NCI-H460 (cell line): ENCODE measurements at regions not wholly inside any gene's neighbourhood (a gene's known extent, or its start where the extent isn't known, plus 50 kb on each side); places are given as distances from the start of the nearest gene placed in this dataset.

Experiments
- DNase-seq: peaks from one replicate; pipeline ENCODE4 v3.0.0-alpha.2; 2016; ENCODE audit warnings: low read depth; ENCODE audit errors: extremely low read depth

- no peak for DNase-seq
These were observed 382.4 kb downstream of the VRK1 start for GRCh38 chr14:97179573-97179972.

GRCh38 chr14:97180304-97181200, 383.4 kb downstream of the VRK1 start:
- DNase-seq: peak; percentile 54

- no peak for DNase-seq
These were observed 388.0 kb downstream of the VRK1 start for GRCh38 chr14:97185186-97185585.

DNA sequence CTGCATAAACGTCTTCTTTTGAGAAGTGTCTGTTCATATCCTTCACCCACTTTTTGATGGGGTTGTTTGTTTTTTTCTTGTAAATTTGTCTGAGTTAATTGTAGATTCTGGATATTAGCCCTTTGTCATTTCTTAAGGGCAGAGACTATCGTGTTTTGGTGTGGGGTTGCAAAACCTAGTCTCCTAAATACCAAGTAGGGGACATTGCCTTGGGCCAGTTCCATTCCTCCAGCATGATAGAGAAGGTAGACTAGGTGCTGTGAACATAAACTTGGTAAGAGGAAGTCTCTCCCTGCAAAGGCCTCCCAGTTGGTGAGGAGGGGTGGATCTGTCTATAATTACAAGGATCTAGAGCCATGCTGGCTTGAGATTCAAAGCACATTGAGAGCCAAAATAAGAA, 390.7 kb downstream of the VRK1 start:
- DNase-seq: no peak

- no peak for DNase-seq
These were observed 399.2 kb downstream of the VRK1 start for GRCh38 chr14:97196336-97196735.

DNA sequence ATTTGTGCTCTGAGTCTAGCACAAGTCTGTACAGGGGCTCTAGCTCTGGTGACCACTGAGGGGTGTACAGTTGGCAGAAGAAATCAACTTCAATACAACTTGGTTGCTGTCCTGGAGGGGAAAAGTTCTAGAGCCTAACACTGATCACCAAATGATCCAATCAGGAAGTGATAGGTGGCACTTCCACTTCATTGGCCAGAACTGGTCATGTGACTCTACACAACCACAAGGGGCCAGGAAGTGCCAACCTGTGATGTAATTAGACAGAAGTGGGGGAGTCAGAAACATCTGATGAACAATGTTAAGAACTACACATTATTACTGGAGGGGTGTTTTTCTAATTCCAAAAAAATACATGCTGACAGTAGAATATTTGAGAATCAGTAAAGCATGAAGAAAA, 401.6 kb downstream of the VRK1 start:
- DNase-seq: no peak

DNA sequence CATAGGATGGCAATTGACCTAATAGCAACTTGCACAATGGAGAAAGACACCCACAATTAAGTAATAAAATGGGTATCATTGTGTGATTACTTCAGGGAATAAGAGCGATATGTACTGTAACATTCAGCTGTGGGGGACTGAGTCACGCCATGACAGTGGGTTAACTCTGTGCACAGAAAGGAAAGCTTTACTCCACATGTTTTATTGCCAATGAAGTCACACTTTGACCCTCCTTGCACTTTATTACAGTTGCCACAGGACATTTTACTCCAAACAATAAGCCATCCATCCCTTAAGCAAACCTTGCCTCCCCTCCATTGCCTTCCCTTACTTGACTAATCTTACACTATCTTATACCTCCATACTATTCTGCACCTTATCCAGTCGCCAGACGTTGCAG, 403.1 kb downstream of the VRK1 start:
- no peak for DNase-seq

DNA sequence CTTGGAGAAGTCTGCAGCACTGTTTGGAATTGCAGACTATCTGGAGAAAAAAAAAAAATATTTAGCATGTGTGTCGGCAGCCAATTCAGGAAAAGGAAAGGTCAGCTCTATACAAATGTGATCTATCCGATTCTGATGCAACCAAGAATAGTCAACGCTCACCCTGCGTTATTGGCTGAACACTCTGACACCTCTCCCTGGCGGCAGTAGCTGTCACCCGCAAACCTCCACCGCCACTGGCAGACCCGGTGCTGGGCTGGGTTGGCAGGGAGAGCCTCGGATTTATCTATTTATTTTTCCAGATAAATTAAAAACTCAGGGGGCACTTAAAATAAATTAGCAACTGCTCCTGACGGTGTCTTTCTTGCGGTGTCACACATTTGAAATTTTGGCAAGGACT, 409.7 kb downstream of the VRK1 start:
- DNase-seq: no peak

DNA sequence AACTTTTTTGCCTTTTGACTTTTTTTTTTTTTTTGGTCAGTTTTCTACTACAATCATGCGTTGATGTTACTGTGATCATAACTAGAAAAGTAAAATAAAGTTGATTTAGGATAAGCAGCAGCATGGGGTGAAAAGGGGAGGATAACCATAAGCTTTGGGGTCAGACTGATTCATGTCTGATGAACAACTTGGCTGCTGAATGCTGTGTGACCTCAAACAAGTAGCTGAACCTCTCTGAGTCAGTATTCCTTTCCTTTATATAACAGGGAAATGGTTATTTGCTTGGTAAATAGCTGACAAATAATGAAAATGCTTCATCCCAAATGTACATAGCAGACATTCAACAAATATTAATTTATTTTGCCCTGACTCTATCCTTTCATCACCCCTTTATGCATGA, 413.0 kb downstream of the VRK1 start:
- no peak for DNase-seq

DNA sequence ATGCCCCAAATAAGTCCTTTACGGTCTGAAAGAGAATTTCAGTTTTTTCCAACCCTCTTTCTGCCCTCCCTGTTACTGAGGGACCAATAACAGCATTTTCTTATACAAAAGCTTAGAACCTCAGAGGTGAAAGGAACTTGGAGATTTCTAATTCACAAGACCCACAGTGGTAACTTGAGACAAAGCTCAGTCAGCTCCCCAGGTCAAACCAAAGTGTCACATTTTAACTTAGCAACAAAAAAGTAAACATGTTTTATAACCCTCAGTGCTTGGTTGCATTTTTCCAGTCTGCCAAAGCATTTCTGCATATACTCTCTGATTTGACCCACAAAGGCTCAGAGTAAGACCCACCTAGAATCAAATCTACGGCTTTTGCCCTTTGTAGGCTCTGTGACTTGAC, 415.2 kb downstream of the VRK1 start:
- no peak for DNase-seq

DNA sequence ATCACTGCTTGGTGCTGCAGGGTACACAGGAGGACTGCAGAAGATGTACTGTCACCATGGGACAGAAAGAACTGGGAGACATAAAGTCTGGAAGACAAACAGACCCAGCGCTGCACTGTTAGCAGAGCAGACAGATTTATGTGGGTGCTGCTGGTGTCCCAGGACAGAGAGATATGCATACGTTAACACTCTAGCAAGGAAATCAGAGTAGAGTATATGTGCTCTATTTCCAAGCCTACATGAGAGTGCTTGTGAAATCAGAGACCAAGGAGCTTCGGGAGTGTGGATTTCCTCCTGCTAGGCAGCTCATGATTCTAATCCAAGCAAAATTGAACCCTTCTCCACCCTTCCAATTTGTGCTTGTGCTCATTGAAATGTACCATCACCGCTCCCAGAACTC, 416.5 kb downstream of the VRK1 start:
- DNase-seq: no peak

GRCh38 chr14:97215263-97215969, 418.2 kb downstream of the VRK1 start:
- DNase-seq: no peak

DNA sequence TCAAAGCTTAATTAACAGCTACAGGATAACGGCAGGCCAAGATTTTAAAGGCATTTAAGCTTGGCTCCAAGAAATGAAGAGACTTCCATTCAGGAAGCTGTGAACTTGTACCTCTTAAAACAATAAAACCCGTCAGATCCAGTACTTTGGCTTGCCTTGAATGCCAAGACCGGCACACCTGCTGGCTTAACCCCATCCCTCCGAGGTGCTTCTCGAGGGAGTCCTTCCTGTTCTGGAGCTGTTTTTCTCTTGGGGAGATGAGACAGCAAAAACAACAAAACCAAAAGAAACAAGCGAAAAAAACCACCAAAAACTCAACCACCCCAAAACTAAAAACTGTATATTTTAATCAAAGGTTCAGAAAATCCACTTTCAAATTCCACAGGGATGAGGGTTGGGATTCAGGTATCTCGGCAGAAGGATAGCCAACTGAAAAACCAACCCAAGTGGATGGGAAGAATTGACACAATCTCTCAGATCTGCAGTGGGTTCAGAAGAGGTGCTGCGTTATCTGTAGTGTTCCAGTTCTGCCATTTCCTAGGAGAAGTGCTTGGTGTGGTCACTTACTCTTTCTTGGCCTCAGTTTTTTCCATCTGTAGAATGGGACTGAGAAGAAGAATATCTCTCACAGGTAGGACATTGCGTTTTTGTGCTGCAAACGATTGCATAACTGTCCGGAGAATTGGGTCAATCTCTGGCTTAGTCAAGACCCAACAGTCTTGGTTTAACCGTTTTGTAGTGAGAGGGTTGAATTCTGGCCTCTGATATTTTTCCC, 420.1 kb downstream of the VRK1 start:
- no peak for DNase-seq

- DNase-seq: no peak
These were observed 421.1 kb downstream of the VRK1 start for GRCh38 chr14:97218274-97218673.

DNA sequence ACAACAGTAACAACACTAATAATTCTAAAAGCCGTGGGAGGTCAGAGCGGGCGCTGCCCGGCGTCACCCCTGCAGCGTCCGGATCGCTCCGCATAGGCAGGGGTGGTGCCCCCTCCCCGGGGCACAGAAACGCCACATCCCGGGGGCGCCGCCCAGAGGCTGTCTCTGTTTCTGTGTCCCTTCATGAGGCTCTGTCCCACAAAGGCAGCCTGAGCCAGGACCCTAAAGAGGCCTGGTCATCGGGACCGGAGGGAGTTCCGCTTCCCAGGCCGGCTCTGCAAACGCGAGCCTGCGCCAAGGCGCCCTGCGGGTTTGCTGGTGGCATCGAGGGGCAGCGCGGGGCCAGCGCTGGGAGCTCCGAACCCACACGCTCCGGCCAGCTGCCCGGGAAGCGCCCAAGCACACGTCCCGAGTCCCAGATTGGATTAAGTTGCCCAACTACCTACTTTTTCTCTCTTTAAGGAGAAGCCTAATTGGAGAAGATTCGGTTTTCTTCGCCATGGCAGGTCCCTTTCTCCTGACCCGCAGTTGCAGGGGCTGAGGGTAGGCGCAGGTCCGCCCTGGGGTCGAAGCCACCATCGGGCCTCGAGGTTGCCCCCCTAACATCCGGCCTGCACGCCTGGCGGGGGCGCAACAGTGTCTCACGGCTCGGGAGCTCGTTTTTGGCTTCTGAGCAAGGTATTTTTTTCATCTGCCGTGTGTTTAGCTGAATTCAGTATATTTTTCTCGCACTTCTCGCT, 421.7 kb downstream of the VRK1 start:
- DNase-seq: no peak

DNA sequence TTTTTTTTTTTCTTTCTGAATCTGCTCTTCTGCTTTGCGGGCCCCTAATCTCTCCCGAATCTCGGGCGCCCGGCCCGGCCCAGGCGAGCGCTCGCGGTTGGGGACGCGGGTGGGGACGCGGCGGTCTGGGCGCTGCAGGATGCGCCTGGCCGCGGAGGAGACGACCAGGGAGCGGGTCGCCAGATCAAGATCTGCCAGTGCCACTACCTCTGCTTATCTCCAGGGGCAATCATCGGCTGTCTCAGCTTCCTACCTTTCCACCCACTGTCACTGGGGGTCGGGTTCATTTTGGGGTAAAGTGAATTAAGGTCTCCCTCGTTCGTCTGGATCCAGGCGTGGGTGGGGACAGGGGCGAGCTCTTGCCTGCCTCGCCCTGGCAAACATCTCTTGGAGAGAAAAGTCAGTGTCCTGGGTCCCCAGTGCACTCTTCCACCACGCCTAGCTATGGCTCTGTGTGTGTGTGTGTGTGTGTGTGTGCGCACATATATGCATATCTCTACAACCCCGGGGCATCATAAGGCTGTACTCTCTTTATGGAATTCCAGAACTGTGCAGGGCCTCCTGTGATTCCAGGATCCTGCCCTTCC, 422.3 kb downstream of the VRK1 start:
- DNase-seq: no peak

DNA sequence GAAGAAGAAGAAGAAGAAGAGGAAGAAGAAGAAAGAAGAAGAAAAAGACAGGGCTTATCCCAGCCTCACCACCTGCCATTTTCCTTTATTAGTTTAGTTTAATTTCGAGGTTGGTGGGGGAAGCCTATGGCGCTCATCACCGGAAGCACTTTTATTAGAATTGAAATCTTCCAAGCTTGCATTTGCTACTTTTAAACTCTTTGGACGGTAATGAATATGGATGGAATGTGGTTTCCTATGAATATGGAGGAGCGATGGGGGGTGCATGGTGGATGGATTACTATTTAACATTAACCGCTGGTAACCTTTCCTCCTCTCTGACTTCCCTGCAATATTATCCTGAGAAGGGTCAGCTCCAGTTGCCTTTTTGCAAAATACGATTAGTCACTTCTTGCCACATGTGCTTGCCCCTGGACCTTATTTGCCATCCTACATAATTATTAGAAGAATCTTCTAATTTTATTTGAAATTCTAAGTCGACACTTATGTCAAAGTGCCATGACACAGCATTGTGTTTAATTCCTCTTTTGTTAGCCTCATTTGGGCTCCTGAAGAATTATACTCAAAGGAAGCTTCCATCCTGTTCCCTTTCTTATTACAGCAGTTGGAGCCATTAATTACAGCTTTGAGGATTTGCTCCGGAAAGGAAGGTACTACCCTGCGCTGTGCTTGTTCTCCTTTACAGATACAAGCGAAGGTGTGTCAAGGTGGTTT, 424.5 kb downstream of the VRK1 start:
- no peak for DNase-seq

- DNase-seq: no peak
These were observed 426.8 kb downstream of the VRK1 start for GRCh38 chr14:97224016-97224415.

DNA sequence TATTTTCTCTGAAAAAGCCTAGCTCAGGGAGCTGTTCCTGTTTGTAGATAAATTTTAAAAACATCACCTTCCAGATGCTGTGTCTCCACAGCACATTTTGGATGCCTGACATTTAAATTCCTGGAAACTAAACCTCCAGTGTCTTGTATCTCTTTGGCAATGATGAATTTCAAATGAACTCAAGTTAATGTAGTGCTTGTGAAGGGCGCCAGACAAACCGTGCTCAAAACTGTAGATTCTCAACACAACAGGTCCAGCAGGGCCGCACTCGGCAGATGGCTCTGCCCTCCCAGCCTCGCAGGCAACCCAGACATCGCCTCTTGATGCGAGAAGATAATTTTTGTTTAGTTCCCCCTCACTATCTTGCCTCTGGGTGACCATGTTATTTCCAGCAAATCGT, 432.9 kb downstream of the VRK1 start:
- no peak for DNase-seq
